Endothelial cell of umbilical vein (primary cell): ENCODE measurements at regions not wholly inside any gene's neighbourhood (a gene's known extent, or its start where the extent isn't known, plus 50 kb on each side); places are given as distances from the start of the nearest gene placed in this dataset.

Source experiments
- CTCF ChIP-seq, 2 donors: IDR thresholded peaks; 1 replicate in 1 of 2; 2 replicates in 1 of 2; pipeline ENCODE4 v1.5.1; 2011; ENCODE audit warnings: low read length in 2 of 2, mild to moderate bottlenecking in 2 of 2, moderate library complexity in 2 of 2, control low read depth in 1 of 2, inconsistent platforms in 1 of 2, low read depth in 1 of 2; ENCODE audit not compliant: insufficient read depth in 1 of 2; ENCODE audit errors: extremely low read depth in 1 of 2
- EZH2 ChIP-seq: IDR thresholded peaks from 2 replicates; pipeline ENCODE4 v1.6.1; 2012; ENCODE audit warnings: borderline replicate concordance, low read depth, mild to moderate bottlenecking, moderate library complexity, low read length, inconsistent platforms; ENCODE audit not compliant: severe bottlenecking
- GATA2 ChIP-seq: IDR thresholded peaks from 2 replicates; pipeline ENCODE4 v1.7.0; 2011; ENCODE audit warnings: low read depth, mild to moderate bottlenecking, moderate library complexity, mixed read lengths, low read length; ENCODE audit not compliant: insufficient read length, insufficient read depth
- JUN ChIP-seq: IDR thresholded peaks from 2 replicates; pipeline ENCODE4 v1.6.1; 2011; ENCODE audit warnings: borderline replicate concordance, low read depth; ENCODE audit not compliant: insufficient read length, insufficient read depth
- MAX ChIP-seq: IDR thresholded peaks from 2 replicates; pipeline ENCODE4 v1.6.1; 2011; ENCODE audit not compliant: insufficient read depth, insufficient read length
- POLR2A ChIP-seq: IDR thresholded peaks from 2 replicates; pipeline ENCODE4 v1.6.1; 2012; ENCODE audit warnings: low read depth, mild to moderate bottlenecking, control low read depth, low read length
- POLR2AphosphoS5 ChIP-seq: IDR thresholded peaks from 2 replicates; pipeline ENCODE4 v1.6.1; 2012; ENCODE audit warnings: low read depth, mild to moderate bottlenecking, control low read depth, low read length, moderate library complexity; ENCODE audit not compliant: insufficient read depth

- TF ChIP-seq CTCF (IDR thresholded peaks at IDR 0.05; ENCODE audit: extremely low read depth in 1 of 2, insufficient read depth in 1 of 2, low read depth in 1 of 2, low read length in 2 of 2) (no peak), POLR2AphosphoS5 (no peak), POLR2A (no peak), EZH2 (no peak), MAX (no peak), GATA2 (no peak), JUN (no peak)
Observed at GRCh38 chr22:27171212-27171611, 513.8 kb downstream of the MIAT start.
